Pancreas (tissue), 10 donors: ENCODE measurements at regions not wholly inside any gene's neighbourhood (a gene's known extent, or its start where the extent isn't known, plus 50 kb on each side); places are given as distances from the start of the nearest gene placed in this dataset.

Experiments used
- ATAC-seq, 4 donors: fragments of 200-7000 bp; cut with Tn5 transposase; one replicate each; pipeline versions ENCODE4 v1.8.0 to v1.9.1; 2020; ENCODE audit warnings: mild to moderate bottlenecking in 4 of 4, moderate library complexity in 4 of 4
- DNase-seq, 6 donors: peaks; one replicate each; pipeline ENCODE4 v3.0.0-alpha.2; 2020
- FAIRE-seq: peaks from 2 replicates; lab custom pipeline; 2012; peaks lifted over from hg19 to GRCh38; lab: Jason Lieb, UNC
- H3K27ac ChIP-seq, 4 donors: fragments of 200-600 bp; sonication (generic); 1 replicate in 3 of 4; 2 replicates in 1 of 4; pipeline versions ENCODE4 v1.5.0 to v1.8.0; 2020
- H3K27me3 ChIP-seq, 4 donors: fragments of 200-600 bp; one replicate each; pipeline ENCODE4 v1.8.0; 2021
- H3K36me3 ChIP-seq, 3 donors: fragments of 200-600 bp; sonication (generic) in 1 of 3; one replicate each; pipeline versions ENCODE4 v1.5.0 to v1.8.0; 2020 to 2021
- H3K4me1 ChIP-seq, 3 donors: fragments of 200-600 bp; one replicate each; pipeline ENCODE4 v1.8.0; 2021
- H3K4me3 ChIP-seq, 4 donors: fragments of 200-600 bp; sonication (generic) in 2 of 4; one replicate each; pipeline versions ENCODE4 v1.5.0 to v1.8.0; 2020 to 2021
- H3K9me3 ChIP-seq, 4 donors: fragments of 200-600 bp; one replicate each; pipeline ENCODE4 v1.8.0; 2021
- WGBS, 2 donors: extraction: QIAGEN DNeasy Blood & Tissue Kit; methylation state at CpG; one replicate each; pipeline ENCODE4 v1.1.7; 2013; 5-methylcytosine and 5-hydroxymethylcytosine counted together
- intact Hi-C, 3 donors: fragments of 100-400 bp; cut with DNase I; formaldehyde crosslinking; loops; one replicate each; pipeline versions ENCODE4 v1.11.1 to v1.14.2; 2022
- TF ChIP-seq, protein P1 (sequence below), 4 donors: fragments of 200-600 bp; sonication (generic) in 3 of 4; IDR thresholded peaks; one replicate each; pipeline versions ENCODE4 v1.5.0 to v1.8.0; 2021; ENCODE audit warnings: antibody characterized with exemption in 4 of 4
- donor health status: healthy with polysubstance abuse.
- donor health status: DM: no; HTN: no; CAD: no; lungs with moderate emphysema.
- donor health status: DM: no; HTN: no; CAD: no.
- donor health status: control.
- donor health status: control.
- donor health status: Bipolar disorder and iron deficiency.
- donor health status: DM: yes; HTN: yes; CAD: no.
- donor health status: DM: no; HTN: no; CAD: no.
- donor health status: DM: no; HTN: no; CAD: no.
- donor health status: DM: yes; HTN: yes; CAD: no.

DNA sequence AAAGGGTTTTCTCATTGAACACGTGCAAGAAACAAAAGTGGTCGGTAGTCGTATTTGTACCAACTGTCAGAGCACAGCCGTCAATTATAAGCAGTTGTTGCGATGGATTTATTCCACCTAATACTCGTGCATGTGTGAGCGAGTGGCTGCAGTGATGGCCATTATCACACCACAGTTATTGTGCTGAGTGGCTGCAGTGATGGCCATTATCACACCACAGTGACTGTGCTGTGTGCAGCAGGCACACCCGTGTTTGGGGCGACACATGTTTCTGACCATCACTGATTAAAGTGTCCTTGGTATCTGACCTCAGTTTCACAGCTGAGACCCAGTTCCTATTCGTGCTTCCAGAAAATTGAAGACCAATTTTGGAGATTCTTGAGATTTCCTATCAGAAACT is 142.9 kb upstream of the PFKP start:
- no peaks in the 10 kb centered on the region for H3K36me3 ChIP-seq
- no peaks in the 10 kb centered on the region for H3K4me1 ChIP-seq
- WGBS, 2 donors: 59 to 68% methylated on average over 10 of the region's 10 CpGs
- no peak overlapping the region for H3K4me3 ChIP-seq
- DNase-seq: no peak
- ATAC-seq: no peak
- TF ChIP-seq, protein P1, sequence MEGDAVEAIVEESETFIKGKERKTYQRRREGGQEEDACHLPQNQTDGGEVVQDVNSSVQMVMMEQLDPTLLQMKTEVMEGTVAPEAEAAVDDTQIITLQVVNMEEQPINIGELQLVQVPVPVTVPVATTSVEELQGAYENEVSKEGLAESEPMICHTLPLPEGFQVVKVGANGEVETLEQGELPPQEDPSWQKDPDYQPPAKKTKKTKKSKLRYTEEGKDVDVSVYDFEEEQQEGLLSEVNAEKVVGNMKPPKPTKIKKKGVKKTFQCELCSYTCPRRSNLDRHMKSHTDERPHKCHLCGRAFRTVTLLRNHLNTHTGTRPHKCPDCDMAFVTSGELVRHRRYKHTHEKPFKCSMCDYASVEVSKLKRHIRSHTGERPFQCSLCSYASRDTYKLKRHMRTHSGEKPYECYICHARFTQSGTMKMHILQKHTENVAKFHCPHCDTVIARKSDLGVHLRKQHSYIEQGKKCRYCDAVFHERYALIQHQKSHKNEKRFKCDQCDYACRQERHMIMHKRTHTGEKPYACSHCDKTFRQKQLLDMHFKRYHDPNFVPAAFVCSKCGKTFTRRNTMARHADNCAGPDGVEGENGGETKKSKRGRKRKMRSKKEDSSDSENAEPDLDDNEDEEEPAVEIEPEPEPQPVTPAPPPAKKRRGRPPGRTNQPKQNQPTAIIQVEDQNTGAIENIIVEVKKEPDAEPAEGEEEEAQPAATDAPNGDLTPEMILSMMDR (IDR thresholded peaks at IDR 0.05): no peak
- no peak overlapping the region for H3K27ac ChIP-seq
- FAIRE-seq: no peak
- intact Hi-C loops: loop anchor here in 1 of 3 donors (10.0 kb wide), 1 partner anchor 120 kb away; no protein-coding TSS in a partner anchor
- no peaks in the 10 kb centered on the region for H3K27me3 ChIP-seq
- H3K9me3 ChIP-seq: no peaks in the 10 kb centered on the region

DNA sequence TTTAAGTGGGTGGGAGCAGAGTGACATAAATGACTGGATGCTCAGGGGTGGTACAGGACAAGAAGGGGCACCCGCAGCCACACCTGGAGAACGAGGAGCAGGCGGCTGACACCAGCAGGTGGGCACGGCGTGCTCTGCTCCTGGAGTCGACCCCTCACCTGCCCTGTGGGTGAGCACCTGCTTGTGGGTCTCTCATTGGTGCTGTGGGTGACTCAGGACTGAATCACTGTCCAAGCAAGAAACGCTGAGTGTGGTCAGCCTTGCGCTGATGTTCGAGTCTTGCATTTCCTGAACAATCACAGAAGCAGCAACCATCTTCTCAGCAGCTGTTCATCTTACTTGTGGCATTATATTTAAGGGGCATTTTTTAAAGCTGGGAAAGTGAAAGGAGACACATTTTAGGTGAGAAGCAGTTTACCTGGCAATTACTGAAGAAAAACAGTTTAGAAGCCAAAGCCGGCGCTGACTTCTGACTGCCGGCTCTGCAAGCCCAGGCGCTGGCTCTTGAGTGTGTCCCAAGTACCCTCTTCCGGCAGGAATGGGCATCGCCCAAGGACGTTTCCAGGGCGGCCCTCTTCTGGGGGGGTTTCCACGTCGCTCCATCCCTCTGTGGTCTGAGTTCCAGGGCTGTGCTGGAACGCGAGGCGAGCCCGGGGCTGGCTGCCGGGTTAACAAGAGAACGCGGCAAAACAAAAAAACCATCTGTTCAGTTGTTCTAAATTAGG is 145.2 kb upstream of the PFKP start:
- Histone ChIP-seq H3K4me3 (no peak overlapping the region), H3K27me3 (no peaks in the 10 kb centered on the region), H3K27ac (no peak overlapping the region), H3K4me1 (no peaks in the 10 kb centered on the region), H3K36me3 (no peaks in the 10 kb centered on the region), H3K9me3 (no peaks in the 10 kb centered on the region)
- intact Hi-C loops: loop anchor here in 1 of 3 donors (10.0 kb wide), 1 partner anchor 123 kb away; no protein-coding TSS in a partner anchor
- TF ChIP-seq, protein P1 (IDR thresholded peaks at IDR 0.05): no peak
- FAIRE-seq (no peak), ATAC-seq (no peak), DNase-seq (no peak)
- WGBS, 2 donors: 70 to 81% methylated on average over 26 of the region's 26 CpGs

DNA sequence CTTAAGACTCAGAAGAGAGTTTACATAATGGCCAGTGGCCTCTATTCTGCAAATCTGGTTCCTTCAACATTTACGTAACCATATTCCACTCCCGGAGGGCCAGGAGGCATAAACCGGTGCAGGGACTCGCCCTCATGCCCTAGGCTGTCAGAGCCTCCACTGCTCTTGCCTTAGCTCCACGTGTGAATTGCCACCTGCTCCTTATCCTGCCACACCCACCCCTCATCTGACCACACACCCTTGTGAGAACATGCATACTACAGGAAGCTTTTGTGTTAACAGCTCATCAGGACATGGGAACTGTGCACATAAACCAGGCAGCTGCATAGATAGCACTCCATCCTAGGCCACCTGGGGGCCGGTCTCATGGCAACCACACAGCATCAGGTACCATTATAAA is 146.7 kb upstream of the PFKP start:
- no peaks in the 10 kb centered on the region for H3K27me3 ChIP-seq
- H3K4me1 ChIP-seq: no peaks in the 10 kb centered on the region
- H3K9me3 ChIP-seq: no peaks in the 10 kb centered on the region
- intact Hi-C loops: loop anchor here in 1 of 3 donors (10.0 kb wide), 1 partner anchor 124 kb away; no protein-coding TSS in a partner anchor
- H3K27ac ChIP-seq: no peak overlapping the region
- ATAC-seq: no peak
- no peak for FAIRE-seq
- TF ChIP-seq, protein P1 (IDR thresholded peaks at IDR 0.05): no peak
- 41 to 51% methylated on average over 6 of the region's 6 CpGs for WGBS, 2 donors
- no peak for DNase-seq
- H3K36me3 ChIP-seq: no peaks in the 10 kb centered on the region
- no peak overlapping the region for H3K4me3 ChIP-seq

DNA sequence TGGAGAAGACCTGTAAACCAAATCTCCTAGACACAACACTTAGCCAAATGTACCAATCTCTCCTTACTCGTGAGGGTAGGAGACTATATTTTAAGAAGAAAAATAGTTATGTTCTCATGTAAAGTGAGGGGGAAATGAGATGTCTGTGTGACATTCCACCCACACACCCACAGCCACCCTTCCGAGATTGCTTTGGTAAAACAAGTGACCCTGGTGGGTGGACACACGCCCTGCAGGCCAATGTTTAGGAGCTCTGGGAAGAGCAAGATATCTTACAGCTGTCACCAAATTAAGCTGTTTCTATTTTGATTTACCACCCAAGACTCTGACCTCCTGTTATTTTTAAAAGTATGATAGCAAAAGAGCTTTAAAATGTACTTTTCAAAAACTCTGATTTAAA is 147.2 kb upstream of the PFKP start:
- WGBS, 2 donors: 57 to 59% methylated on average over 3 of the region's 3 CpGs
- ATAC-seq: no peak
- no peak overlapping the region for H3K4me3 ChIP-seq
- no peak overlapping the region for H3K27ac ChIP-seq
- no peak for DNase-seq
- intact Hi-C loops: loop anchor here in 1 of 3 donors (10.0 kb wide), 1 partner anchor 125 kb away; no protein-coding TSS in a partner anchor
- H3K27me3 ChIP-seq: no peaks in the 10 kb centered on the region
- H3K9me3 ChIP-seq: no peaks in the 10 kb centered on the region
- H3K4me1 ChIP-seq: no peaks in the 10 kb centered on the region
- FAIRE-seq: no peak
- TF ChIP-seq, protein P1 (IDR thresholded peaks at IDR 0.05): no peak
- no peaks in the 10 kb centered on the region for H3K36me3 ChIP-seq

DNA sequence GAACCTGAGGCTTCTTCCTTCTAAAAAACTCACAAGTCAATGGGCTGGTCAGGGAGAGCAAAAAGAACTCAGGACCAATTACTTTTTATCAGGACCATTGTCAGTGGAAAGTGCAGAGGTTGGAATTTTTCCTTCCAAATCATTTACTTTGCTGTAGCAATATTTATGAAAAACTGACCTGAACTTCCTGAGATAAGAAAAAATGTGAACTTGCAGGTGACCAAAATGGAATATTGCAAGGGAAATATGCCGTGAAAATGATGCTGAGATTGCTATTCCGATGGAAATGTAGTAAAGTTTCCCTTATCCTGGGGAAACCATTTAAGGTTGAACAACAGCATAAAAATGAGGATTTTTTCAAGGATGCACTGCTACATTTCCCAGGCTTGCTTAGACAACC is 148.3 kb upstream of the PFKP start:
- H3K4me1 ChIP-seq: no peaks in the 10 kb centered on the region
- FAIRE-seq: no peak
- 83 to 85% methylated on average over 2 of the region's 2 CpGs for WGBS, 2 donors
- no peaks in the 10 kb centered on the region for H3K9me3 ChIP-seq
- no peak overlapping the region for H3K4me3 ChIP-seq
- H3K27me3 ChIP-seq: no peaks in the 10 kb centered on the region
- no peak for DNase-seq
- no peaks in the 10 kb centered on the region for H3K36me3 ChIP-seq
- no peak overlapping the region for H3K27ac ChIP-seq
- TF ChIP-seq, protein P1 (IDR thresholded peaks at IDR 0.05): no peak
- intact Hi-C loops: no loop called here
- ATAC-seq: no peak
